ENCODE measurements at regions not wholly inside any gene's neighbourhood (a gene's known extent, or its start where the extent isn't known, plus 50 kb on each side); places are given as distances from the start of the nearest gene placed in this dataset.

DNA sequence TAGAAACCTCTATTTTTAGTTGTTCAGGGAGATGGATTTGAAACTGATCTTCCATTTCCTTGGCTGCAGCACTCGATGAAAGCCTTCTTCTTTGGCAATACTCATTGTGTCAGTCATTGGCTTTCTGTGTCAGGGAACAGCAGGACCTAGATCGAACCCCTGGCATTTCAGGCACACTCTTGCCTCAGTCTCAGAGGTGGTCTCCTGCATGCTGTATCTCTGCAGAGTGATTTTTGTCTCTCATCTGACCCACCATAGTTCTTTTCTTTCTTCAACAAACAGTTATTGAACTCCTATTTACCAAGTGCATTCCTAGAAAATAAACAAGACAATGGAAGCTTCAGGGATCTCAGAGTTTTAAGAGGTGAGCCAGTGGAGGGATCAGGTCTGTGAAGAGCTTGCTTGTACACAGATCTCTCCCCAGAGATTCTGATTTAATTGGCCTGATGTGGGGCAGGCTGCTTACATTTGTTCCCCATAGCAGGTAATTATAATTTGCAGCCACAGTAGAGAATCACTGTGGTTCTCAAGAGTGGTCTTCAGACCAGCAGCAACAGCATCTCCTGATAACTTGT, 473.1 kb upstream of the TCF4 start:
- CTCF ChIA-PET (ENCODE audit: low intra/inter-chr PET ratio), result no interaction called here

More for the DNA sequence above, 473.1 kb upstream of the TCF4 start:
- Histone ChIP-seq H3K4me2 (ENCODE audit: insufficient read depth, low read length) (no peak overlapping the region), H3K27me3 (ENCODE audit: control insufficient read depth in 2 of 2, insufficient read depth in 2 of 2, low read length in 2 of 2) (no peaks in the 10 kb centered on the region), H3K9ac (ENCODE audit: insufficient read depth in 1 of 2, low read depth in 2 of 2, low read length in 2 of 2) (no peak overlapping the region), H4K20me1 (replicated peaks; ENCODE audit: control insufficient read depth, insufficient read depth, low read length) (no peaks in the 10 kb centered on the region), H3K79me2 (ENCODE audit: control insufficient read depth, insufficient read depth, low read length) (no peaks in the 10 kb centered on the region), H3K4me3 (no peak overlapping the region), H3K4me1 (replicated peaks in 1 of 2; ENCODE audit: control insufficient read depth in 2 of 2, insufficient read depth in 2 of 2, low read length in 2 of 2) (no peaks in the 10 kb centered on the region), H3K9me3 (replicated peaks; ENCODE audit: control insufficient read depth, insufficient read depth, low read depth, low read length) (no peaks in the 10 kb centered on the region), H3K27ac (ENCODE audit: extremely low read depth, low read depth, low read length) (no peak overlapping the region), H2AFZ (ENCODE audit: low read depth, low read length) (no peak overlapping the region), H3K36me3 (ENCODE audit: control insufficient read depth, insufficient read depth, low read length) (no peaks in the 10 kb centered on the region), H3K9me1 (ENCODE audit: control insufficient read depth, insufficient read depth, low read length) (no peaks in the 10 kb centered on the region)
- WGBS (ENCODE audit: insufficient coverage, low coverage, missing lambda C conversion rate), result 0% methylated on average over 2 of the region's 2 CpGs
- POLR2A ChIA-PET, result no interaction called here
- intact Hi-C loops (cut with micrococcal nuclease) (no loop called here), in situ Hi-C loops (cut with MboI) (no loop called here)
- ATAC-seq, result no peak
- BruUV-seq (replicated peaks), result no TSS peak
- DNase-seq (ENCODE audit: extremely low read depth in 1 of 4, low spot score in 3 of 4), result no peak
- no peak for TF ChIP-seq LARP7 (IDR thresholded peaks at IDR 0.05)
- no peak for TF ChIP-seq NCOR1 (IDR thresholded peaks at IDR 0.05)
- TF ChIP-seq SIN3A (IDR thresholded peaks at IDR 0.05; ENCODE audit: borderline replicate concordance in 2 of 2, control insufficient read depth in 1 of 2, low read depth in 2 of 2, low read length in 2 of 2), result no peak
- TF ChIP-seq SMARCB1 (IDR thresholded peaks at IDR 0.05; ENCODE audit: insufficient read length, low read depth), result no peak
- TF ChIP-seq RBM14 (IDR thresholded peaks at IDR 0.05; ENCODE audit: borderline replicate concordance, insufficient read depth, low read depth, low read length), result no peak
- no peak for TF ChIP-seq NFRKB (IDR thresholded peaks at IDR 0.05; ENCODE audit: low read depth)
- no peak for TF ChIP-seq TAF1 (IDR thresholded peaks at IDR 0.05; ENCODE audit: control insufficient read depth, extremely low read depth, insufficient read depth, low read length, severe bottlenecking)
- no peak for TF ChIP-seq CREB3L1 (IDR thresholded peaks at IDR 0.05; ENCODE audit: borderline replicate concordance, low read depth)
- no peak for TF ChIP-seq BDP1 (IDR thresholded peaks at IDR 0.05; ENCODE audit: insufficient read depth, insufficient read length)
- no peak for TF ChIP-seq ZNF282 (CRISPR knock-in tag; IDR thresholded peaks at IDR 0.05)
- TF ChIP-seq CSDE1 (IDR thresholded peaks at IDR 0.05), result no peak
- FAIRE-seq, result no peak
